Esophagus squamous epithelium (tissue), 5 donors: ENCODE measurements at regions not wholly inside any gene's neighbourhood (a gene's known extent, or its start where the extent isn't known, plus 50 kb on each side); places are given as distances from the start of the nearest gene placed in this dataset.

Experiments
- DNase-seq: peaks from one replicate; lab custom pipeline; 2025; lab: John Stamatoyannopoulos, UW
- H3K27ac ChIP-seq, 4 donors: fragments of 200-600 bp; sonication (generic); one replicate each; pipeline ENCODE4 v1.5.1; 2016 to 2019; ENCODE audit warnings: mild to moderate bottlenecking in 1 of 4
- H3K27me3 ChIP-seq, 4 donors: fragments of 200-600 bp; sonication (generic); 1 replicate in 3 of 4; 2 replicates in 1 of 4; pipeline versions ENCODE4 v1.5.1 to v1.6.0; 2017 to 2021; ENCODE audit warnings: antibody characterized with exemption in 1 of 4
- H3K36me3 ChIP-seq, 3 donors: fragments of 200-600 bp; sonication (generic); one replicate each; pipeline ENCODE4 v1.5.1; 2016 to 2019
- H3K4me1 ChIP-seq, 3 donors: fragments of 200-600 bp; sonication (generic); one replicate each; pipeline ENCODE4 v1.5.1; 2017 to 2019
- H3K4me3 ChIP-seq, 4 donors: fragments of 200-600 bp; sonication (generic); 1 replicate in 3 of 4; 2 replicates in 1 of 4; pipeline ENCODE4 v1.5.1; 2016 to 2019; ENCODE audit warnings: mild to moderate bottlenecking in 2 of 4, moderate library complexity in 1 of 4
- H3K9me3 ChIP-seq, 3 donors: fragments of 200-600 bp; sonication (generic); one replicate each; pipeline ENCODE4 v1.5.1; 2016 to 2019
- POLR2A ChIP-seq, 4 donors: fragments of 450-650 bp; IDR thresholded peaks; one replicate each; pipeline ENCODE4 v1.6.1; 2017; ENCODE audit warnings: antibody characterized with exemption in 4 of 4, mild to moderate bottlenecking in 4 of 4, moderate library complexity in 3 of 4
- WGBS, 2 donors: methylation state at CpG; one replicate each; pipeline ENCODE4 v1.1.5; 2018; 5-methylcytosine and 5-hydroxymethylcytosine counted together
- intact Hi-C: fragments of 100-400 bp; cut with DNase I; formaldehyde crosslinking; loops from one replicate; pipeline ENCODE4 v1.15.0; 2022
- TF ChIP-seq, protein P1 (sequence below), 6 experiments: fragments of 450-650 bp in 4 of 6; fragments of 200-600 bp in 2 of 6; sonication (generic) in 2 of 6; IDR thresholded peaks; one replicate each; pipeline ENCODE4 v1.5.1; 2016 to 2019; ENCODE audit warnings: antibody characterized with exemption in 6 of 6, mild to moderate bottlenecking in 4 of 6, moderate library complexity in 4 of 6
- donor health status: DM: yes; HTN: yes; CAD: no.

DNA sequence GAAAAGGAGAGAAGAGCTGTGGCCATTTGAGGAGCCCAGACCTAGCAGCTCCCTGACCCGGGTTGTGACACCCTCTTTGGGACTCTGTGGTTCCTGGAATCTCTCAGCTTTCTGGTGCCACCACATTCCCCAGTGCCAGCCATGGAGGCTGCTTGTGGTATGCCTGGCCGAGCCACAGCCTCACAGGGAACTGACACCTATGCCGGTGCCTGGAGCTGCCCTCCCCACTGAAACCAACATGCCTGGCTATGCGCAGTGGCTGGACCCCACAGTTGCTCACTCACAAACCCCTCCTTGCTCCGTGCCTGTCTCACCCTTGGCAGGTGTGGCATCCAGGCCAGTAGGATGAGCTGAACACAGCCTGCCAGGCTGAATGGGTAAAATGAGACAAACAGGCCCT is 749.4 kb downstream of the ARAP2 start:
- H3K36me3 ChIP-seq = no peaks in the 10 kb centered on the region
- no peak overlapping the region for H3K4me3 ChIP-seq
- no peak overlapping the region for H3K27ac ChIP-seq
- intact Hi-C loops = no loop called here
- H3K4me1 ChIP-seq = no peaks in the 10 kb centered on the region
- TF ChIP-seq, protein P1, sequence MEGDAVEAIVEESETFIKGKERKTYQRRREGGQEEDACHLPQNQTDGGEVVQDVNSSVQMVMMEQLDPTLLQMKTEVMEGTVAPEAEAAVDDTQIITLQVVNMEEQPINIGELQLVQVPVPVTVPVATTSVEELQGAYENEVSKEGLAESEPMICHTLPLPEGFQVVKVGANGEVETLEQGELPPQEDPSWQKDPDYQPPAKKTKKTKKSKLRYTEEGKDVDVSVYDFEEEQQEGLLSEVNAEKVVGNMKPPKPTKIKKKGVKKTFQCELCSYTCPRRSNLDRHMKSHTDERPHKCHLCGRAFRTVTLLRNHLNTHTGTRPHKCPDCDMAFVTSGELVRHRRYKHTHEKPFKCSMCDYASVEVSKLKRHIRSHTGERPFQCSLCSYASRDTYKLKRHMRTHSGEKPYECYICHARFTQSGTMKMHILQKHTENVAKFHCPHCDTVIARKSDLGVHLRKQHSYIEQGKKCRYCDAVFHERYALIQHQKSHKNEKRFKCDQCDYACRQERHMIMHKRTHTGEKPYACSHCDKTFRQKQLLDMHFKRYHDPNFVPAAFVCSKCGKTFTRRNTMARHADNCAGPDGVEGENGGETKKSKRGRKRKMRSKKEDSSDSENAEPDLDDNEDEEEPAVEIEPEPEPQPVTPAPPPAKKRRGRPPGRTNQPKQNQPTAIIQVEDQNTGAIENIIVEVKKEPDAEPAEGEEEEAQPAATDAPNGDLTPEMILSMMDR (IDR thresholded peaks at IDR 0.05) = no peak
- TF ChIP-seq POLR2A (IDR thresholded peaks at IDR 0.05) = no peak
- peaks cover 0 to 10% (median 5%) of the 10 kb centered on the region in 3 donors for H3K9me3 ChIP-seq
- no peaks in the 10 kb centered on the region for H3K27me3 ChIP-seq
- no peak for DNase-seq
- WGBS, 2 donors = 60 to 94% methylated on average over 1 to 2 of the region's 5 CpGs

DNA sequence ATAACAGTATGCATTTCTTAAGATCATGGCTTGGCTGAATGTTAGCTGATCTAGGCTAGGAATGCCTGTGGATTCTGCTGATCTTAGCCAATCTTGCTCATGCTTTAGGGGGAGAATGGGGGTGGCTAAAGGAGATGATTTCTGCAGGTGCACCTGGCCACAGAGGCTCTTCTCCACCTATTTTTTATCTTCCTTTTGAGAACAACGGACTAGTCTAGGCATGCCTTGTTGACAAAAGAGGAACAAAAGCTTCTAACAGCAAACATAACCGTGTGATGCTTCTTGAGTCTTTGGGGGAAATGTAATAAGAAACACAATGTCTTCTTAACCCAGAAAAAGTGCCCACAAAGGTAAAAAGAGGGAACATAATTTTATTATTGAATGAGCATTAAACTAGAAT is 743.5 kb downstream of the ARAP2 start:
- DNase-seq = no peak
- intact Hi-C loops = no loop called here
- Histone ChIP-seq H3K27me3 (no peaks in the 10 kb centered on the region), H3K27ac (no peak overlapping the region), H3K4me1 (no peaks in the 10 kb centered on the region), H3K4me3 (no peak overlapping the region), H3K36me3 (no peaks in the 10 kb centered on the region), H3K9me3 (no peaks in the 10 kb centered on the region)
- 37 to 60% methylated on average over 2 of the region's 2 CpGs for WGBS, 2 donors
- TF ChIP-seq, protein P1 (IDR thresholded peaks at IDR 0.05) = no peak
- no peak for TF ChIP-seq POLR2A (IDR thresholded peaks at IDR 0.05)

DNA sequence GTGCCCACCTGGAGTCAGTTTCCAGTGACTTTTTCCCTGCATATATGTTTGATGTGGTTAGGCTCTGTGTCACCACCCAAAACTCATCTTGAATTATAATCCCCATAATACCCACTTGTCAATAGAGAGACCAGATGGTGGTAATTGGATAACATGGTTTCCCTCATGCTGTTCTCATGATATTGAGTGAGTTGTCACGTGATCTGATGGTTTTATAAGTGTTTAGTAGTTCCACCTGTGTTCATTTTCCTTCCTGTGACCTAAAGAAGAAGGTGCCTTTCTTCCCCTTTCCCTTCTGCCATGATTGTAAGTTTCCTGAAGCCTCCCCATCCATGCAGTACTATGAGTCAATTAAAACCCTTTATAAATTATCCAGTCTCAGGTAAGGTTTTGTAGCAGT is 740.9 kb downstream of the ARAP2 start:
- H3K27ac ChIP-seq = no peak overlapping the region
- H3K9me3 ChIP-seq = no peaks in the 10 kb centered on the region
- DNase-seq = no peak
- intact Hi-C loops = no loop called here
- 17 to 22% methylated on average over 1 of the region's 1 CpG for WGBS, 2 donors
- H3K27me3 ChIP-seq = no peaks in the 10 kb centered on the region
- H3K4me3 ChIP-seq = no peak overlapping the region
- TF ChIP-seq, protein P1 (IDR thresholded peaks at IDR 0.05) = no peak
- no peak for TF ChIP-seq POLR2A (IDR thresholded peaks at IDR 0.05)
- no peaks in the 10 kb centered on the region for H3K36me3 ChIP-seq
- no peaks in the 10 kb centered on the region for H3K4me1 ChIP-seq

DNA sequence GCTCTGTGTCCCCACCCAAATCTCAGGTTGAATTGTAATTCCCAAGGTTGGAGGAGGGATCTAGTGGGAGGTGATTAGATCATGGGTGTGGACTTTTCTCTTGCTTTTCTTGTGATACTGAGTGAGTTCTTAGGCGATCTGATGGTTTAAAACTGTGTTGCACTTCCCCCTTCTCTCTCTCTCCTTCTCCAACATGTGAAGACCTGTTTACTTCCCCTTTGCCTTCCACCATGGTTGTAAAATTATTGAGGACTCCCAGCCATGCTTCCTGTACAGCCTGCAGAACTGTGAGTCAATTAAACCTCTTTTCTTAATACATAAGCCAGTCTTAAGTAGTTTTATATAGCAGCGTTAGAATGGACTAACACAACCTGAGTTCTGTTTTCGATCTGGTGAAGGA is 738.2 kb downstream of the ARAP2 start:
- no peak overlapping the region for H3K27ac ChIP-seq
- TF ChIP-seq, protein P1 (IDR thresholded peaks at IDR 0.05) = no peak
- no peak for TF ChIP-seq POLR2A (IDR thresholded peaks at IDR 0.05)
- no peak overlapping the region for H3K4me3 ChIP-seq
- DNase-seq = no peak
- WGBS, 2 donors = 68 to 72% methylated on average over 3 of the region's 3 CpGs
- H3K4me1 ChIP-seq = no peaks in the 10 kb centered on the region
- H3K9me3 ChIP-seq = no peaks in the 10 kb centered on the region
- intact Hi-C loops = no loop called here
- no peaks in the 10 kb centered on the region for H3K36me3 ChIP-seq
- no peaks in the 10 kb centered on the region for H3K27me3 ChIP-seq

DNA sequence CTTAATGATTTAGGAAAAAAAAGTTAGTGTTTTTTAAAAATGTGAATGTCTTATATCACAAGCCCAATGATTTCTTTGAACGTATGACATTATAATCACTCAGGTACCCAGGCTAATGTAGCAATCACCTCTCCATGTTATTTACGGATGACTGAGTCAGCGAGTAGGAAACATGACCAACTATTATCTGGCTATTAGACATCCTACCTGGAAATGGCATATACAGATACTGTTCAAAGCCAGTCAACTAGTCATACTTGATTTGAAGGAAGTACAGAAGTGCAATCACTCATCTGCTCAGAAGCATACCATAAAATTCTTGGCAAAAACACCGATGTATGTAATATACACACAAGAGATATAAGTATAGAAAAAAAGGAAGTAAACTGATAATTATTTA is 732.5 kb downstream of the ARAP2 start:
- no peak for DNase-seq
- TF ChIP-seq, protein P1 (IDR thresholded peaks at IDR 0.05) = no peak
- no peak for TF ChIP-seq POLR2A (IDR thresholded peaks at IDR 0.05)

More for the DNA sequence above, 732.5 kb downstream of the ARAP2 start:
- H3K27me3 ChIP-seq = no peaks in the 10 kb centered on the region
- intact Hi-C loops = no loop called here
- WGBS, 2 donors = 73 to 75% methylated on average over 4 of the region's 4 CpGs
- no peaks in the 10 kb centered on the region for H3K4me1 ChIP-seq
- H3K27ac ChIP-seq = no peak overlapping the region
- H3K36me3 ChIP-seq = no peaks in the 10 kb centered on the region
- no peaks in the 10 kb centered on the region for H3K9me3 ChIP-seq
- H3K4me3 ChIP-seq = no peak overlapping the region
